K562 (cell line): ENCODE measurements at regions not wholly inside any gene's neighbourhood (a gene's known extent, or its start where the extent isn't known, plus 50 kb on each side); places are given as distances from the start of the nearest gene placed in this dataset.

Source experiments
- BRD4 ChIP-seq: fragments of 200-600 bp; sonication (generic); IDR thresholded peaks from 2 replicates; pipeline ENCODE4 v1.6.1; 2017; ENCODE audit warnings: inconsistent platforms
- NCOA6 ChIP-seq: fragments of 450-650 bp; IDR thresholded peaks from 2 replicates; pipeline ENCODE4 v1.6.1; 2017; ENCODE audit warnings: mild to moderate bottlenecking
- SNRNP70 ChIP-seq: fragments of 200-400 bp; formaldehyde crosslinking; optimal IDR thresholded peaks from 2 replicates; pipeline ENCODE3; 2017; ENCODE audit warnings: low read depth, low read length
- YY1 ChIP-seq, 3 experiments: IDR thresholded peaks; 2 replicates each; pipeline ENCODE4 v1.6.1; 2011; ENCODE audit warnings: low read length in 2 of 3, mild to moderate bottlenecking in 2 of 3, moderate library complexity in 2 of 3, borderline replicate concordance in 1 of 3, control low read depth in 1 of 3, low read depth in 1 of 3; ENCODE audit not compliant: insufficient read depth in 3 of 3, insufficient replicate concordance in 2 of 3, control insufficient read depth in 1 of 3, insufficient read length in 1 of 3; ENCODE audit errors: extremely low read depth in 1 of 3
- ZBED1 ChIP-seq: IDR thresholded peaks from 2 replicates; pipeline ENCODE4 v1.6.1; 2014
- ZNF785 ChIP-seq: fragments of 250-450 bp; sonication (Bioruptor Pico); IDR thresholded peaks from 2 replicates; pipeline ENCODE4 v1.4.0; 2020; ENCODE audit warnings: mild to moderate bottlenecking
- TF ChIP-seq, protein P1 (sequence below), 2 experiments: fragments of 450-650 bp; formaldehyde crosslinking in 1 of 2; IDR thresholded peaks; 2 replicates each; pipeline versions ENCODE4 v1.4.0 to v1.6.1; 2014 to 2020; ENCODE audit warnings: mild to moderate bottlenecking in 2 of 2, borderline replicate concordance in 1 of 2, low read depth in 1 of 2
- TF ChIP-seq, protein P2 (sequence below), 3 experiments: IDR thresholded peaks in 2 of 3; conservative IDR thresholded peaks in 1 of 3; 2 replicates each; pipeline ENCODE4 v1.5.1; 2011 to 2012; ENCODE audit warnings: low read length in 3 of 3, mild to moderate bottlenecking in 3 of 3, control low read depth in 2 of 3, improper control_type of control experiment in 1 of 3, inconsistent platforms in 1 of 3, low read depth in 1 of 3, mixed read lengths in 1 of 3, moderate library complexity in 1 of 3; ENCODE audit not compliant: insufficient read depth in 2 of 3
- TF ChIP-seq, protein P3 (sequence below): fragments of 450-650 bp; IDR thresholded peaks from 2 replicates; pipeline ENCODE4 v1.7.0; 2016; ENCODE audit warnings: borderline replicate concordance
- TF ChIP-seq, protein P4 (sequence below): fragments of 150-350 bp; IDR thresholded peaks from 2 replicates; pipeline ENCODE4 v1.6.1; 2014; ENCODE audit warnings: low read depth, mild to moderate bottlenecking, low read length, borderline replicate concordance

DNA sequence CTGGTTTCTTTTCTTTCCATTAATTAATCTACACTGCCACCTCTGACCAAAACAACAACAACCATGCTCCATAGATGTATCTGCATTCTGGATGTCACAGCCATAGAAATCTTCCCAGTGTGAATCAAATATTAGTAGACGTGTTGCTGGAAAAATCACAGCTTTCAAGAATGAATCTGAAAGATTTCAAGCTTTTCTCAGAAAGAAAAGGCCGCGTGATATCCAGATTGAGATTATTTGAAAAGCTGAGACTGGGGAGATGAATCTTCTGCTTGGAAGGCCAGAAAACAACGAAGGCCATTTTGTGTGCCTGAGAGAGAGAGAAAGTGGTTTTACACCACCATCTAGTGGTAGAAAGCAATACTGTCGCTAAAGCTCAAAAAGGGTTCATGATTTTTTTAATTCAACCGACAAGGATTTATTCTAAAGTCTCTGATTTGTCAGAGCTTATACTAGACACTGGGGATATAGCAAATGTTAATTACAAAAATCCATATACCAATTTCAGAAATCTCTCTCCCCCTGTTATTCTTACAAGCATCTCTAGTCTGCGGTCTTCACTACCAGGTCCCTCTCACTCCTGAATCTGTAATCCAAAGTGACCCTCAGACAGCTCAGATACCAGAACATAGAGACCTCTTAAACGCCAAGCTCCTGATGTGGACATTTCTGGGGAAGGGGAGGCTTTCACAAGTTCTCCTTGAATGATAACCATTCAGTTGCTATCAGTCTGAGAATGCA, 87.5 kb upstream of the SGIP1 start (continued):
- TF ChIP-seq, protein P1, sequence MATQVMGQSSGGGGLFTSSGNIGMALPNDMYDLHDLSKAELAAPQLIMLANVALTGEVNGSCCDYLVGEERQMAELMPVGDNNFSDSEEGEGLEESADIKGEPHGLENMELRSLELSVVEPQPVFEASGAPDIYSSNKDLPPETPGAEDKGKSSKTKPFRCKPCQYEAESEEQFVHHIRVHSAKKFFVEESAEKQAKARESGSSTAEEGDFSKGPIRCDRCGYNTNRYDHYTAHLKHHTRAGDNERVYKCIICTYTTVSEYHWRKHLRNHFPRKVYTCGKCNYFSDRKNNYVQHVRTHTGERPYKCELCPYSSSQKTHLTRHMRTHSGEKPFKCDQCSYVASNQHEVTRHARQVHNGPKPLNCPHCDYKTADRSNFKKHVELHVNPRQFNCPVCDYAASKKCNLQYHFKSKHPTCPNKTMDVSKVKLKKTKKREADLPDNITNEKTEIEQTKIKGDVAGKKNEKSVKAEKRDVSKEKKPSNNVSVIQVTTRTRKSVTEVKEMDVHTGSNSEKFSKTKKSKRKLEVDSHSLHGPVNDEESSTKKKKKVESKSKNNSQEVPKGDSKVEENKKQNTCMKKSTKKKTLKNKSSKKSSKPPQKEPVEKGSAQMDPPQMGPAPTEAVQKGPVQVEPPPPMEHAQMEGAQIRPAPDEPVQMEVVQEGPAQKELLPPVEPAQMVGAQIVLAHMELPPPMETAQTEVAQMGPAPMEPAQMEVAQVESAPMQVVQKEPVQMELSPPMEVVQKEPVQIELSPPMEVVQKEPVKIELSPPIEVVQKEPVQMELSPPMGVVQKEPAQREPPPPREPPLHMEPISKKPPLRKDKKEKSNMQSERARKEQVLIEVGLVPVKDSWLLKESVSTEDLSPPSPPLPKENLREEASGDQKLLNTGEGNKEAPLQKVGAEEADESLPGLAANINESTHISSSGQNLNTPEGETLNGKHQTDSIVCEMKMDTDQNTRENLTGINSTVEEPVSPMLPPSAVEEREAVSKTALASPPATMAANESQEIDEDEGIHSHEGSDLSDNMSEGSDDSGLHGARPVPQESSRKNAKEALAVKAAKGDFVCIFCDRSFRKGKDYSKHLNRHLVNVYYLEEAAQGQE (IDR thresholded peaks at IDR 0.05; ENCODE audit: borderline replicate concordance), result peak; percentile 64
- TF ChIP-seq, protein P1 (CRISPR knock-in tag; IDR thresholded peaks at IDR 0.05; ENCODE audit: low read depth), result no peak
- TF ChIP-seq YY1 (IDR thresholded peaks at IDR 0.05; ENCODE audit: borderline replicate concordance in 1 of 3, control insufficient read depth in 1 of 3, extremely low read depth in 1 of 3, insufficient read depth in 3 of 3, insufficient read length in 1 of 3, insufficient replicate concordance in 2 of 3, low read depth in 1 of 3, low read length in 2 of 3), result peak in 2 of 3 experiments; percentile 47 to 66
- TF ChIP-seq ZNF785, result no peak
- no peak for TF ChIP-seq ZBED1
- TF ChIP-seq SNRNP70, result no peak
- TF ChIP-seq, protein P2, sequence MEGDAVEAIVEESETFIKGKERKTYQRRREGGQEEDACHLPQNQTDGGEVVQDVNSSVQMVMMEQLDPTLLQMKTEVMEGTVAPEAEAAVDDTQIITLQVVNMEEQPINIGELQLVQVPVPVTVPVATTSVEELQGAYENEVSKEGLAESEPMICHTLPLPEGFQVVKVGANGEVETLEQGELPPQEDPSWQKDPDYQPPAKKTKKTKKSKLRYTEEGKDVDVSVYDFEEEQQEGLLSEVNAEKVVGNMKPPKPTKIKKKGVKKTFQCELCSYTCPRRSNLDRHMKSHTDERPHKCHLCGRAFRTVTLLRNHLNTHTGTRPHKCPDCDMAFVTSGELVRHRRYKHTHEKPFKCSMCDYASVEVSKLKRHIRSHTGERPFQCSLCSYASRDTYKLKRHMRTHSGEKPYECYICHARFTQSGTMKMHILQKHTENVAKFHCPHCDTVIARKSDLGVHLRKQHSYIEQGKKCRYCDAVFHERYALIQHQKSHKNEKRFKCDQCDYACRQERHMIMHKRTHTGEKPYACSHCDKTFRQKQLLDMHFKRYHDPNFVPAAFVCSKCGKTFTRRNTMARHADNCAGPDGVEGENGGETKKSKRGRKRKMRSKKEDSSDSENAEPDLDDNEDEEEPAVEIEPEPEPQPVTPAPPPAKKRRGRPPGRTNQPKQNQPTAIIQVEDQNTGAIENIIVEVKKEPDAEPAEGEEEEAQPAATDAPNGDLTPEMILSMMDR (IDR thresholded peaks at IDR 0.05 in 2 of 3, conservative IDR thresholded peaks at IDR 0.05 in 1 of 3; ENCODE audit: insufficient read depth in 2 of 3, low read depth in 1 of 3, low read length in 3 of 3), result peak; percentile 52 to 89 (median 56); a peak in 5 of 6 replicates
- no peak for TF ChIP-seq NCOA6
- TF ChIP-seq BRD4, result no peak
- TF ChIP-seq, protein P3, sequence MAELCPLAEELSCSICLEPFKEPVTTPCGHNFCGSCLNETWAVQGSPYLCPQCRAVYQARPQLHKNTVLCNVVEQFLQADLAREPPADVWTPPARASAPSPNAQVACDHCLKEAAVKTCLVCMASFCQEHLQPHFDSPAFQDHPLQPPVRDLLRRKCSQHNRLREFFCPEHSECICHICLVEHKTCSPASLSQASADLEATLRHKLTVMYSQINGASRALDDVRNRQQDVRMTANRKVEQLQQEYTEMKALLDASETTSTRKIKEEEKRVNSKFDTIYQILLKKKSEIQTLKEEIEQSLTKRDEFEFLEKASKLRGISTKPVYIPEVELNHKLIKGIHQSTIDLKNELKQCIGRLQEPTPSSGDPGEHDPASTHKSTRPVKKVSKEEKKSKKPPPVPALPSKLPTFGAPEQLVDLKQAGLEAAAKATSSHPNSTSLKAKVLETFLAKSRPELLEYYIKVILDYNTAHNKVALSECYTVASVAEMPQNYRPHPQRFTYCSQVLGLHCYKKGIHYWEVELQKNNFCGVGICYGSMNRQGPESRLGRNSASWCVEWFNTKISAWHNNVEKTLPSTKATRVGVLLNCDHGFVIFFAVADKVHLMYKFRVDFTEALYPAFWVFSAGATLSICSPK, result no peak
- TF ChIP-seq, protein P4, sequence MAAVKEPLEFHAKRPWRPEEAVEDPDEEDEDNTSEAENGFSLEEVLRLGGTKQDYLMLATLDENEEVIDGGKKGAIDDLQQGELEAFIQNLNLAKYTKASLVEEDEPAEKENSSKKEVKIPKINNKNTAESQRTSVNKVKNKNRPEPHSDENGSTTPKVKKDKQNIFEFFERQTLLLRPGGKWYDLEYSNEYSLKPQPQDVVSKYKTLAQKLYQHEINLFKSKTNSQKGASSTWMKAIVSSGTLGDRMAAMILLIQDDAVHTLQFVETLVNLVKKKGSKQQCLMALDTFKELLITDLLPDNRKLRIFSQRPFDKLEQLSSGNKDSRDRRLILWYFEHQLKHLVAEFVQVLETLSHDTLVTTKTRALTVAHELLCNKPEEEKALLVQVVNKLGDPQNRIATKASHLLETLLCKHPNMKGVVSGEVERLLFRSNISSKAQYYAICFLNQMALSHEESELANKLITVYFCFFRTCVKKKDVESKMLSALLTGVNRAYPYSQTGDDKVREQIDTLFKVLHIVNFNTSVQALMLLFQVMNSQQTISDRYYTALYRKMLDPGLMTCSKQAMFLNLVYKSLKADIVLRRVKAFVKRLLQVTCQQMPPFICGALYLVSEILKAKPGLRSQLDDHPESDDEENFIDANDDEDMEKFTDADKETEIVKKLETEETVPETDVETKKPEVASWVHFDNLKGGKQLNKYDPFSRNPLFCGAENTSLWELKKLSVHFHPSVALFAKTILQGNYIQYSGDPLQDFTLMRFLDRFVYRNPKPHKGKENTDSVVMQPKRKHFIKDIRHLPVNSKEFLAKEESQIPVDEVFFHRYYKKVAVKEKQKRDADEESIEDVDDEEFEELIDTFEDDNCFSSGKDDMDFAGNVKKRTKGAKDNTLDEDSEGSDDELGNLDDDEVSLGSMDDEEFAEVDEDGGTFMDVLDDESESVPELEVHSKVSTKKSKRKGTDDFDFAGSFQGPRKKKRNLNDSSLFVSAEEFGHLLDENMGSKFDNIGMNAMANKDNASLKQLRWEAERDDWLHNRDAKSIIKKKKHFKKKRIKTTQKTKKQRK, result no peak
